GM19452 (cell line): ENCODE measurements at regions not wholly inside any gene's neighbourhood (a gene's known extent, or its start where the extent isn't known, plus 50 kb on each side); places are given as distances from the start of the nearest gene placed in this dataset.
"Not testable (repeated sequence)": the region's sequence is repeated elsewhere in the genome, so short reads cannot be mapped to it uniquely, and the experiment has no call there.

ENCODE experiments used
- ATAC-seq: cut with Tn5 transposase; IDR thresholded peaks from one replicate; pipeline ENCODE4 v1.9.1; 2021; ENCODE audit not compliant: unreplicated experiment

GRCh38 chr4:59583845-59584568, 1616.1 kb upstream of the ADGRL3 start:
- ATAC-seq: no peak

GRCh38 chr4:59597536-59598329, 1602.4 kb upstream of the ADGRL3 start:
- ATAC-seq: no peak

- no peak for ATAC-seq
Measured at GRCh38 chr4:59598330-59598618, 1601.9 kb upstream of the ADGRL3 start.

GRCh38 chr4:59608466-59608865, 1591.7 kb upstream of the ADGRL3 start:
- no peak for ATAC-seq

GRCh38 chr4:59612235-59612634, 1587.9 kb upstream of the ADGRL3 start:
- ATAC-seq: no peak

- no peak for ATAC-seq
Measured at GRCh38 chr4:59615316-59615715, 1584.8 kb upstream of the ADGRL3 start.

- no peak for ATAC-seq
Measured at GRCh38 chr4:59629348-59629747, 1570.8 kb upstream of the ADGRL3 start.

- ATAC-seq: no peak
Measured at GRCh38 chr4:59630235-59630634, 1569.9 kb upstream of the ADGRL3 start.

- ATAC-seq: no peak
Measured at GRCh38 chr4:59630922-59631321, 1569.2 kb upstream of the ADGRL3 start.

GRCh38 chr4:59637596-59637995, 1562.5 kb upstream of the ADGRL3 start:
- ATAC-seq: no peak

- no peak for ATAC-seq
Measured at GRCh38 chr4:59643682-59644081, 1556.4 kb upstream of the ADGRL3 start.

GRCh38 chr4:59644765-59645164, 1555.4 kb upstream of the ADGRL3 start:
- no peak for ATAC-seq

- no peak for ATAC-seq
Measured at GRCh38 chr4:59646082-59646481, 1554.0 kb upstream of the ADGRL3 start.

GRCh38 chr4:59647011-59647410, 1553.1 kb upstream of the ADGRL3 start:
- no peak for ATAC-seq

GRCh38 chr4:59647500-59647899, 1552.6 kb upstream of the ADGRL3 start:
- ATAC-seq: no peak

GRCh38 chr4:59650861-59651260, 1549.3 kb upstream of the ADGRL3 start:
- ATAC-seq: no peak

- ATAC-seq: no peak
Measured at GRCh38 chr4:59655996-59656395, 1544.1 kb upstream of the ADGRL3 start.

- no peak for ATAC-seq
Measured at GRCh38 chr4:59664771-59665170, 1535.4 kb upstream of the ADGRL3 start.

GRCh38 chr4:59666645-59667044, 1533.5 kb upstream of the ADGRL3 start:
- ATAC-seq: no peak

- no peak for ATAC-seq
Measured at GRCh38 chr4:59671037-59671436, 1529.1 kb upstream of the ADGRL3 start.

- no peak for ATAC-seq
Measured at GRCh38 chr4:59676389-59676788, 1523.7 kb upstream of the ADGRL3 start.

GRCh38 chr4:59676992-59677391, 1523.1 kb upstream of the ADGRL3 start:
- not testable (repeated sequence) for ATAC-seq

GRCh38 chr4:59685626-59686025, 1514.5 kb upstream of the ADGRL3 start:
- ATAC-seq: no peak
